H9 (cell line): ENCODE measurements at regions not wholly inside any gene's neighbourhood (a gene's known extent, or its start where the extent isn't known, plus 50 kb on each side); places are given as distances from the start of the nearest gene placed in this dataset.

Experiments
- DNase-seq: peaks from one replicate; pipeline ENCODE4 v3.0.0-alpha.2; 2017
- H2AFZ ChIP-seq: one replicate; pipeline ENCODE4 v1.6.1; 2013; ENCODE audit warnings: mild to moderate bottlenecking, low read length, control low read depth, moderate library complexity
- H2AK5ac ChIP-seq: 2 replicates; pipeline ENCODE4 v1.6.1; 2013; ENCODE audit warnings: low read length, control low read depth, mixed read lengths; ENCODE audit not compliant: insufficient read length
- H2BK120ac ChIP-seq: one replicate; pipeline ENCODE4 v1.6.1; 2013; ENCODE audit warnings: low read depth, mild to moderate bottlenecking, low read length, control low read depth, inconsistent platforms; ENCODE audit not compliant: poor library complexity, severe bottlenecking
- H2BK12ac ChIP-seq: 2 replicates; pipeline ENCODE4 v1.6.1; 2013; ENCODE audit warnings: low read length, control low read depth, mixed read lengths, low read depth; ENCODE audit not compliant: insufficient read length
- H2BK15ac ChIP-seq: 2 replicates; pipeline ENCODE4 v1.6.1; 2013; ENCODE audit warnings: low read depth, low read length, control low read depth
- H2BK20ac ChIP-seq: one replicate; pipeline ENCODE4 v1.6.1; 2013; ENCODE audit warnings: low read depth, mild to moderate bottlenecking, low read length, control low read depth, inconsistent platforms; ENCODE audit not compliant: poor library complexity, severe bottlenecking
- H2BK5ac ChIP-seq: 2 replicates; pipeline ENCODE4 v1.6.1; 2013; ENCODE audit warnings: low read length, control low read depth, mixed read lengths; ENCODE audit not compliant: insufficient read length
- H3K14ac ChIP-seq: 2 replicates; pipeline ENCODE4 v1.6.1; 2013; ENCODE audit warnings: low read length, control low read depth; ENCODE audit not compliant: insufficient read depth
- H3K18ac ChIP-seq: 2 replicates; pipeline ENCODE4 v1.6.1; 2013; ENCODE audit warnings: low read depth, mild to moderate bottlenecking, mixed read lengths, low read length, control low read depth; ENCODE audit not compliant: insufficient read length
- H3K23ac ChIP-seq: 2 replicates; pipeline ENCODE4 v1.6.1; 2013; ENCODE audit warnings: low read length, control low read depth, mixed read lengths, low read depth; ENCODE audit not compliant: insufficient read length
- H3K23me2 ChIP-seq: 2 replicates; pipeline ENCODE4 v1.6.1; 2013; ENCODE audit warnings: low read depth, mild to moderate bottlenecking, mixed read lengths, low read length, control low read depth; ENCODE audit not compliant: insufficient read length, poor library complexity, severe bottlenecking
- H3K27ac ChIP-seq: 2 replicates; pipeline ENCODE4 v1.5.1; 2013; ENCODE audit warnings: low read length, control low read depth, mixed read lengths, low read depth; ENCODE audit not compliant: insufficient read length
- H3K27me3 ChIP-seq: 2 replicates; pipeline ENCODE4 v1.6.1; 2013; ENCODE audit warnings: low read length, control low read depth, inconsistent platforms; ENCODE audit not compliant: insufficient read depth
- H3K4ac ChIP-seq: 2 replicates; pipeline ENCODE4 v1.6.1; 2013; ENCODE audit warnings: low read depth, mild to moderate bottlenecking, control low read depth, inconsistent platforms, low read length, moderate library complexity
- H3K4me1 ChIP-seq: 2 replicates; pipeline ENCODE4 v1.6.1; 2013; ENCODE audit warnings: low read length, control low read depth, inconsistent platforms; ENCODE audit not compliant: insufficient read depth
- H3K4me2 ChIP-seq: 2 replicates; pipeline ENCODE4 v1.6.1; 2013; ENCODE audit warnings: low read length, control low read depth, mixed read lengths; ENCODE audit not compliant: insufficient read length, insufficient read depth
- H3K56ac ChIP-seq: 2 replicates; pipeline ENCODE4 v1.6.1; 2013; ENCODE audit warnings: low read depth, mild to moderate bottlenecking, mixed read lengths, low read length, control low read depth; ENCODE audit not compliant: insufficient read length
- H3K79me1 ChIP-seq: 2 replicates; pipeline ENCODE4 v1.6.1; 2013; ENCODE audit warnings: low read depth, mild to moderate bottlenecking, moderate library complexity, low read length, control low read depth, inconsistent platforms; ENCODE audit not compliant: insufficient read depth, poor library complexity, severe bottlenecking
- H3K79me2 ChIP-seq: 2 replicates; pipeline ENCODE4 v1.6.1; 2013; ENCODE audit warnings: low read length, control low read depth, inconsistent platforms; ENCODE audit not compliant: insufficient read depth
- H3K9ac ChIP-seq: 2 replicates; pipeline ENCODE4 v1.6.1; 2013; ENCODE audit warnings: low read length, control low read depth, mixed read lengths; ENCODE audit not compliant: insufficient read length; ENCODE audit errors: extremely low read depth
- H3K9me3 ChIP-seq: one replicate; pipeline ENCODE4 v1.6.1; 2013; ENCODE audit warnings: low read depth, low read length, inconsistent platforms; ENCODE audit not compliant: control insufficient read depth
- H3T11ph ChIP-seq: one replicate; pipeline ENCODE4 v1.6.1; 2013; ENCODE audit warnings: mild to moderate bottlenecking, low read length, control low read depth, inconsistent platforms
- H4K20me1 ChIP-seq: one replicate; pipeline ENCODE4 v1.6.1; 2013; ENCODE audit not compliant: control insufficient read depth, insufficient read length, insufficient read depth
- H4K5ac ChIP-seq: 2 replicates; pipeline ENCODE4 v1.6.1; 2013; ENCODE audit warnings: low read depth, mild to moderate bottlenecking, mixed read lengths, low read length, control low read depth; ENCODE audit not compliant: insufficient read length
- H4K8ac ChIP-seq: replicated peaks from 2 replicates; pipeline ENCODE4 v1.6.1; 2013; ENCODE audit warnings: low read length, control low read depth, mixed read lengths, low read depth; ENCODE audit not compliant: insufficient read length
- H4K91ac ChIP-seq: 2 replicates; pipeline ENCODE4 v1.6.1; 2013; ENCODE audit warnings: low read depth, mild to moderate bottlenecking, moderate library complexity, mixed read lengths, low read length, control low read depth; ENCODE audit not compliant: insufficient read length
- H3K27ac Mint-ChIP-seq, 3 experiments: 2 replicates in 2 of 3; 3 replicates in 1 of 3; pipeline ENCODE4 v1.8.0; 2020 to 2021; ENCODE audit warnings: mixed read lengths in 3 of 3, mild to moderate bottlenecking in 1 of 3, moderate library complexity in 1 of 3
- H3K27me3 Mint-ChIP-seq: 2 replicates; pipeline ENCODE4 v1.8.0; 2021; ENCODE audit warnings: low read depth, mild to moderate bottlenecking, moderate library complexity, mixed read lengths
- H3K36me3 Mint-ChIP-seq, 3 experiments: 2 replicates in 2 of 3; 3 replicates in 1 of 3; pipeline ENCODE4 v1.8.0; 2020 to 2021; ENCODE audit warnings: low read depth in 3 of 3, mixed read lengths in 3 of 3; ENCODE audit not compliant: insufficient read depth in 1 of 3
- H3K4me1 Mint-ChIP-seq, 2 experiments: 2 replicates each; pipeline ENCODE4 v1.8.0; 2020; ENCODE audit warnings: mixed read lengths in 2 of 2
- H3K4me3 Mint-ChIP-seq, 2 experiments: 2 replicates in 1 of 2; 3 replicates in 1 of 2; pipeline ENCODE4 v1.8.0; 2020 to 2021; ENCODE audit warnings: mild to moderate bottlenecking in 2 of 2, mixed read lengths in 2 of 2, moderate library complexity in 1 of 2
- H3K9me3 Mint-ChIP-seq, 2 experiments: 2 replicates in 1 of 2; 3 replicates in 1 of 2; pipeline ENCODE4 v1.8.0; 2020; ENCODE audit warnings: mild to moderate bottlenecking in 2 of 2, mixed read lengths in 2 of 2, moderate library complexity in 1 of 2
- CTCF ChIP-seq: fragments of 200-600 bp; sonication (generic); conservative IDR thresholded peaks from 3 replicates; pipeline ENCODE4 v1.8.0; 2021; ENCODE audit warnings: antibody characterized with exemption, mild to moderate bottlenecking
- WGBS: extraction: QIAGEN DNeasy Blood & Tissue Kit; methylation state at CpG from one replicate; pipeline ENCODE4 v1.1.7; 2013; ENCODE audit warnings: missing lambda C conversion rate, low lambda C conversion rate, mixed read lengths; ENCODE audit not compliant: insufficient read length; ENCODE audit errors: extremely low coverage; 5-methylcytosine and 5-hydroxymethylcytosine counted together

- Mint-ChIP-seq H3K27ac (peak overlapping the region in 1 of 3 experiments; percentile 31; a peak in 1 of 7 replicates), H3K36me3 (no peaks in the 10 kb centered on the region), H3K27me3 (peaks cover 2% of the 10 kb centered on the region; the same call in 1 of the 2 replicates), H3K4me3 (no peak overlapping the region), H3K9me3 (no peaks in the 10 kb centered on the region; a peak in 1 of 5 replicates), H3K4me1 (peaks cover 2 to 6% of the 10 kb centered on the region in 2 experiments; a peak in 3 of 4 replicates)
- Histone ChIP-seq H2BK20ac (no peak overlapping the region), H2BK12ac (no peak overlapping the region), H3K4me1 (no peaks in the 10 kb centered on the region), H3K9me3 (no peaks in the 10 kb centered on the region), H3K56ac (no peak overlapping the region), H4K91ac (no peak overlapping the region), H3K23ac (no peak overlapping the region), H2BK5ac (no peak overlapping the region), H3K4me2 (no peak overlapping the region), H2AFZ (no peak overlapping the region), H4K5ac (no peak overlapping the region), H3K79me1 (no peaks in the 10 kb centered on the region), H3K18ac (no peak overlapping the region), H4K8ac (no peak overlapping the region), H2AK5ac (no peak overlapping the region), H3T11ph (no peak overlapping the region), H2BK15ac (no peak overlapping the region), H3K27ac (no peak overlapping the region), H3K23me2 (no peaks in the 10 kb centered on the region), H3K79me2 (no peaks in the 10 kb centered on the region), H3K27me3 (no peaks in the 10 kb centered on the region), H2BK120ac (no peak overlapping the region), H3K4ac (no peak overlapping the region), H3K14ac (no peak overlapping the region), H3K9ac (no peak overlapping the region), H4K20me1 (no peaks in the 10 kb centered on the region)
- TF ChIP-seq CTCF: no peak
- DNase-seq: no peak
- WGBS: no CpG with 5 or more reads among the region's 5 CpGs
Observed at GRCh38 chr10:129400426-129400825, 66.6 kb upstream of the MGMT start.
